Neural cell (in vitro differentiated cells): ENCODE measurements at regions not wholly inside any gene's neighbourhood (a gene's known extent, or its start where the extent isn't known, plus 50 kb on each side); places are given as distances from the start of the nearest gene placed in this dataset.

ENCODE experiments used
- CTCF ChIP-seq: fragments of 450-650 bp; IDR thresholded peaks from 2 replicates; pipeline ENCODE4 v1.5.1; 2014; ENCODE audit warnings: antibody characterized with exemption, mild to moderate bottlenecking, moderate library complexity; ENCODE audit not compliant: poor library complexity, severe bottlenecking
- SMC3 ChIP-seq: fragments of 450-650 bp; conservative IDR thresholded peaks from 2 replicates; pipeline ENCODE4 v1.6.1; 2014; ENCODE audit warnings: antibody characterized with exemption, mild to moderate bottlenecking, moderate library complexity; ENCODE audit not compliant: poor library complexity

GRCh38 chr18:8889489-8889888, 184.1 kb downstream of the MTCL1 start:
- TF ChIP-seq CTCF (no peak), SMC3 (no peak)
